HEK293 (cell line): ENCODE measurements at regions not wholly inside any gene's neighbourhood (a gene's known extent, or its start where the extent isn't known, plus 50 kb on each side); places are given as distances from the start of the nearest gene placed in this dataset.

Experiments used
- KLF9 ChIP-seq: fragments of 450-650 bp; formaldehyde crosslinking; IDR thresholded peaks from 2 replicates; pipeline ENCODE4 v1.5.1; 2016; ENCODE audit warnings: missing biosample characterization, missing genetic modification characterization, low read depth
- TRIM28 ChIP-seq: IDR thresholded peaks from 2 replicates; pipeline ENCODE4 v1.6.1; 2011; ENCODE audit warnings: low read length, control low read depth, borderline replicate concordance
- TF ChIP-seq, protein P1 (sequence below): fragments of 450-650 bp; formaldehyde crosslinking; IDR thresholded peaks from 2 replicates; pipeline ENCODE4 v1.5.1; 2016; ENCODE audit warnings: missing biosample characterization, missing genetic modification characterization

- TF ChIP-seq, protein P1, sequence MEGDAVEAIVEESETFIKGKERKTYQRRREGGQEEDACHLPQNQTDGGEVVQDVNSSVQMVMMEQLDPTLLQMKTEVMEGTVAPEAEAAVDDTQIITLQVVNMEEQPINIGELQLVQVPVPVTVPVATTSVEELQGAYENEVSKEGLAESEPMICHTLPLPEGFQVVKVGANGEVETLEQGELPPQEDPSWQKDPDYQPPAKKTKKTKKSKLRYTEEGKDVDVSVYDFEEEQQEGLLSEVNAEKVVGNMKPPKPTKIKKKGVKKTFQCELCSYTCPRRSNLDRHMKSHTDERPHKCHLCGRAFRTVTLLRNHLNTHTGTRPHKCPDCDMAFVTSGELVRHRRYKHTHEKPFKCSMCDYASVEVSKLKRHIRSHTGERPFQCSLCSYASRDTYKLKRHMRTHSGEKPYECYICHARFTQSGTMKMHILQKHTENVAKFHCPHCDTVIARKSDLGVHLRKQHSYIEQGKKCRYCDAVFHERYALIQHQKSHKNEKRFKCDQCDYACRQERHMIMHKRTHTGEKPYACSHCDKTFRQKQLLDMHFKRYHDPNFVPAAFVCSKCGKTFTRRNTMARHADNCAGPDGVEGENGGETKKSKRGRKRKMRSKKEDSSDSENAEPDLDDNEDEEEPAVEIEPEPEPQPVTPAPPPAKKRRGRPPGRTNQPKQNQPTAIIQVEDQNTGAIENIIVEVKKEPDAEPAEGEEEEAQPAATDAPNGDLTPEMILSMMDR (tag by site-specific recombination): no peak
- TF ChIP-seq KLF9 (no peak), TRIM28 (peak; percentile 17; the same call in 1 of the 2 replicates)
These were observed 181.5 kb upstream of the RPS23 start for GRCh38 chr5:82459626-82460025.
